SK-N-SH treated with all-trans-retinoic acid at 6 μM for 48 hours (cell line): ENCODE measurements at regions not wholly inside any gene's neighbourhood (a gene's known extent, or its start where the extent isn't known, plus 50 kb on each side); places are given as distances from the start of the nearest gene placed in this dataset.

Experiments
- ARNTL ChIP-seq: fragments of 450-650 bp; formaldehyde crosslinking; IDR thresholded peaks from 2 replicates; pipeline ENCODE4 v1.5.0; 2020; ENCODE audit warnings: low read depth, mild to moderate bottlenecking, moderate library complexity, borderline replicate concordance
- ESRRG ChIP-seq: fragments of 250-450 bp; sonication (Bioruptor Pico); IDR thresholded peaks from 2 replicates; pipeline ENCODE4 v1.6.1; 2021; ENCODE audit warnings: mild to moderate bottlenecking
- ISL1 ChIP-seq: fragments of 250-450 bp; sonication (Bioruptor Pico); IDR thresholded peaks from 2 replicates; pipeline ENCODE4 v2.1.2; 2022; ENCODE audit warnings: mild to moderate bottlenecking, moderate library complexity
- PATZ1 ChIP-seq: fragments of 250-450 bp; sonication (Bioruptor Pico); IDR thresholded peaks from 2 replicates; pipeline ENCODE4 v1.8.0; 2020; ENCODE audit warnings: mild to moderate bottlenecking, moderate library complexity, borderline replicate concordance
- PPARA ChIP-seq: fragments of 250-450 bp; sonication (Bioruptor Pico); IDR thresholded peaks from 2 replicates; pipeline ENCODE4 v1.5.0; 2020; ENCODE audit warnings: mild to moderate bottlenecking, borderline replicate concordance
- TSHZ2 ChIP-seq: fragments of 250-450 bp; sonication (Bioruptor Pico); IDR thresholded peaks from 2 replicates; pipeline ENCODE4 v1.5.0; 2020; ENCODE audit warnings: mild to moderate bottlenecking, moderate library complexity
- ZFP3 ChIP-seq: fragments of 250-450 bp; sonication (Bioruptor Pico); IDR thresholded peaks from 2 replicates; pipeline ENCODE4 v1.5.0; 2020; ENCODE audit warnings: mild to moderate bottlenecking, moderate library complexity
- ZFP30 ChIP-seq: fragments of 450-650 bp; formaldehyde crosslinking; IDR thresholded peaks from 2 replicates; pipeline ENCODE4 v1.5.0; 2022; ENCODE audit warnings: mild to moderate bottlenecking, moderate library complexity
- ZNF8 ChIP-seq: fragments of 450-650 bp; formaldehyde crosslinking; IDR thresholded peaks from 2 replicates; pipeline ENCODE4 v1.5.0; 2020; ENCODE audit warnings: mild to moderate bottlenecking, moderate library complexity
- TF ChIP-seq, protein P1 (sequence below): fragments of 250-450 bp; sonication (Bioruptor Pico); IDR thresholded peaks from 2 replicates; pipeline ENCODE4 v1.8.0; 2021; ENCODE audit warnings: low read depth, mild to moderate bottlenecking, moderate library complexity, borderline replicate concordance

DNA sequence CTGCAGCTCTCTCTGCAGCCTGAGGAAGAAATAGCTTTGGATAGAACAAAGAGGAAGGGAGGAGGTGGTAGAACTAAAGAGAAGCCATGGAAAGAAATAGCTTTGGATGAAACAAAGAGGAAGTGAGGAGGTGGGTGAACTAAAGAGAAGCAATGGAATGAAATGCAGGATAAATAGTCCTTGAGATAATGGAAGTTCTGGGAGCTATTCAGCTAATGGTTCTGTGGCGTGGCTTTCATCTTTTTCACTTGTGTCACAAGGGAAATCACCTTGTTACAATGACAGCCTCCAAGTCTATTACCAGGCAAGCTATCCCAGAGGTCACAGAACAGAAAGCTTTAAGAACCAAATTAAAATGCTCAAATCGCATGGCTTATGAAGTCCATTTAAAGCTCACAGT is 141.3 kb upstream of the ARG1 start:
- TF ChIP-seq PATZ1, result no peak
- TF ChIP-seq ARNTL (CRISPR knock-in tag), result no peak
- no peak for TF ChIP-seq ZFP3 (CRISPR knock-in tag)
- TF ChIP-seq, protein P1, sequence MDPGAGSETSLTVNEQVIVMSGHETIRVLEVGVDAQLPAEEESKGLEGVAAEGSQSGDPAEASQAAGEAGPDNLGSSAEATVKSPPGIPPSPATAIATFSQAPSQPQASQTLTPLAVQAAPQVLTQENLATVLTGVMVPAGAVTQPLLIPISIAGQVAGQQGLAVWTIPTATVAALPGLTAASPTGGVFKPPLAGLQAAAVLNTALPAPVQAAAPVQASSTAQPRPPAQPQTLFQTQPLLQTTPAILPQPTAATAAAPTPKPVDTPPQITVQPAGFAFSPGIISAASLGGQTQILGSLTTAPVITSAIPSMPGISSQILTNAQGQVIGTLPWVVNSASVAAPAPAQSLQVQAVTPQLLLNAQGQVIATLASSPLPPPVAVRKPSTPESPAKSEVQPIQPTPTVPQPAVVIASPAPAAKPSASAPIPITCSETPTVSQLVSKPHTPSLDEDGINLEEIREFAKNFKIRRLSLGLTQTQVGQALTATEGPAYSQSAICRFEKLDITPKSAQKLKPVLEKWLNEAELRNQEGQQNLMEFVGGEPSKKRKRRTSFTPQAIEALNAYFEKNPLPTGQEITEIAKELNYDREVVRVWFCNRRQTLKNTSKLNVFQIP (CRISPR knock-in tag), result no peak
- no peak for TF ChIP-seq ZFP30 (CRISPR knock-in tag)
- TF ChIP-seq ESRRG (CRISPR knock-in tag), result no peak
- no peak for TF ChIP-seq ISL1
- no peak for TF ChIP-seq ZNF8 (CRISPR knock-in tag)
- TF ChIP-seq PPARA (CRISPR knock-in tag), result no peak
- no peak for TF ChIP-seq TSHZ2 (CRISPR knock-in tag)
